DMS53 treated with DMSO at 0.1 percent for 48 hours (cell line): ENCODE measurements at regions not wholly inside any gene's neighbourhood (a gene's known extent, or its start where the extent isn't known, plus 50 kb on each side); places are given as distances from the start of the nearest gene placed in this dataset.
"Not testable (repeated sequence)": the region's sequence is repeated elsewhere in the genome, so short reads cannot be mapped to it uniquely, and the experiment has no call there.

Source experiments
- DNase-seq: peaks from one replicate; lab custom pipeline; 2025; ENCODE audit not compliant: unreplicated experiment; lab: John Stamatoyannopoulos, UW

GRCh38 chr3:153785901-153786300 lies 335.3 kb upstream of the ARHGEF26 start:
- DNase-seq = no peak

GRCh38 chr3:153789380-153789779 lies 331.8 kb upstream of the ARHGEF26 start:
- DNase-seq = no peak

- DNase-seq = not testable (repeated sequence)
Measured at GRCh38 chr3:153797056-153797455, 324.1 kb upstream of the ARHGEF26 start.

GRCh38 chr3:153809097-153809496 lies 312.1 kb upstream of the ARHGEF26 start:
- no peak for DNase-seq

- no peak for DNase-seq
Measured at GRCh38 chr3:153818338-153818737, 302.9 kb upstream of the ARHGEF26 start.

GRCh38 chr3:153820035-153820434 lies 301.2 kb upstream of the ARHGEF26 start:
- DNase-seq = no peak

- DNase-seq = not testable (repeated sequence)
Measured at GRCh38 chr3:153828346-153828745, 292.8 kb upstream of the ARHGEF26 start.

GRCh38 chr3:153829606-153830170 lies 291.5 kb upstream of the ARHGEF26 start:
- no peak for DNase-seq

GRCh38 chr3:153830552-153830951 lies 290.6 kb upstream of the ARHGEF26 start:
- no peak for DNase-seq

- no peak for DNase-seq
Measured at GRCh38 chr3:153835540-153835939, 285.6 kb upstream of the ARHGEF26 start.

- DNase-seq = no peak
Measured at GRCh38 chr3:153840487-153840886, 280.7 kb upstream of the ARHGEF26 start.

- no peak for DNase-seq
Measured at GRCh38 chr3:153843994-153844393, 277.2 kb upstream of the ARHGEF26 start.

- no peak for DNase-seq
Measured at GRCh38 chr3:153845311-153845710, 275.9 kb upstream of the ARHGEF26 start.

GRCh38 chr3:153848702-153849101 lies 272.5 kb upstream of the ARHGEF26 start:
- no peak for DNase-seq

GRCh38 chr3:153852355-153852754 lies 268.8 kb upstream of the ARHGEF26 start:
- DNase-seq = no peak

GRCh38 chr3:153853163-153853562 lies 268.0 kb upstream of the ARHGEF26 start:
- DNase-seq = no peak

- no peak for DNase-seq
Measured at GRCh38 chr3:153855772-153856171, 265.4 kb upstream of the ARHGEF26 start.

GRCh38 chr3:153856932-153857331 lies 264.3 kb upstream of the ARHGEF26 start:
- DNase-seq = no peak

GRCh38 chr3:153864793-153865192 lies 256.4 kb upstream of the ARHGEF26 start:
- DNase-seq = no peak

GRCh38 chr3:153866901-153867300 lies 254.3 kb upstream of the ARHGEF26 start:
- no peak for DNase-seq

GRCh38 chr3:153874348-153874747 lies 246.8 kb upstream of the ARHGEF26 start:
- DNase-seq = not testable (repeated sequence)

- DNase-seq = no peak
Measured at GRCh38 chr3:153880493-153880892, 240.7 kb upstream of the ARHGEF26 start.

GRCh38 chr3:153881201-153881600 lies 240.0 kb upstream of the ARHGEF26 start:
- no peak for DNase-seq
